Neural crest cell (in vitro differentiated cells): ENCODE measurements at regions not wholly inside any gene's neighbourhood (a gene's known extent, or its start where the extent isn't known, plus 50 kb on each side); places are given as distances from the start of the nearest gene placed in this dataset.

Source experiments
- DNase-seq: peaks from one replicate; pipeline ENCODE4 v3.0.0; 2021; ENCODE audit warnings: low read depth, mixed read lengths, low spot score
- H3K27ac Mint-ChIP-seq: one replicate; pipeline ENCODE4 v1.8.0; 2021; ENCODE audit warnings: mild to moderate bottlenecking, mixed read lengths; ENCODE audit not compliant: unreplicated experiment
- H3K27me3 Mint-ChIP-seq: 2 replicates; pipeline ENCODE4 v1.8.0; 2021; ENCODE audit warnings: low read depth, mild to moderate bottlenecking, mixed read lengths
- H3K36me3 Mint-ChIP-seq: 2 replicates; pipeline ENCODE4 v1.8.0; 2021; ENCODE audit warnings: low read depth, mild to moderate bottlenecking, mixed read lengths
- H3K4me1 Mint-ChIP-seq: 2 replicates; pipeline ENCODE4 v1.8.0; 2021; ENCODE audit warnings: mixed read lengths
- H3K4me3 Mint-ChIP-seq: one replicate; pipeline ENCODE4 v1.8.0; 2021; ENCODE audit warnings: mild to moderate bottlenecking, mixed read lengths
- H3K9me3 Mint-ChIP-seq: 2 replicates; pipeline ENCODE4 v1.8.0; 2021; ENCODE audit warnings: mixed read lengths
- TF ChIP-seq, protein P1 (sequence below): fragments of 200-600 bp; sonication (generic); conservative IDR thresholded peaks from 2 replicates; pipeline ENCODE4 v1.5.0; 2021; ENCODE audit warnings: antibody characterized with exemption, mild to moderate bottlenecking

DNA sequence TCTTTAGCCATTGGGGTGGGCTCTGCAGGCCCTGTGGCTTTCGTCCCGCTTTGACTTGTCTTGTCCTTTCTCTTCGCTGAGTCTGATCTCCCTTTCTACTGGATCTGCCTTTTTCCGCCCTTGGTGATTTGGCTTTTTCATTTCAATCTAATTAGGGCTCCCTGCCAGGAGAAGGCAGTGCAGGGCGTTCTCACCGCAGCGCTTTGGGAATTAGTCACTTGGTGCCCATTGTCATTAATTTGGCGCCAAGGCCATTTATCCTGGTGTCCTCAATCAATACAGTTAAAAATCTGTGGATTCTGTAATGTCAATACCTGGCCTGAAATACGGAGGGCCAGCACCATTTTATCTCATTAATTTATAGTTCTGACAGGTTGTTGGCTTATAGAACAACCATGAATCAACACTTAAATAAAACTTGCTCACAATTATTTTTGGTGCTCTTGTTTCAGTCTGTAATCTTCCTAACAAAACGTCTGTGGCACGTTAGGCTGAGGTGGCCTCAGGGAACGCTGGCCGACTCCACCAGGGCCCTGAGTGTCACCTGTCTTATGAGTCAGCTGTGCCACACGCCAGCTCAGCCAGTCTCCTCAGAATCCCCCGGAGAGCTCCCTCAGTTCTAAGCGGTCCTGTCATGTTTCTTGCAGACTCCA is 115.7 kb downstream of the BEGAIN start:
- no peak for DNase-seq
- H3K27ac Mint-ChIP-seq = peak overlapping the region; percentile 65
- H3K36me3 Mint-ChIP-seq = no peaks in the 10 kb centered on the region
- H3K4me3 Mint-ChIP-seq = no peak overlapping the region
- no peaks in the 10 kb centered on the region for H3K4me1 Mint-ChIP-seq
- no peaks in the 10 kb centered on the region for H3K9me3 Mint-ChIP-seq
- H3K27me3 Mint-ChIP-seq = no peaks in the 10 kb centered on the region
- TF ChIP-seq, protein P1, sequence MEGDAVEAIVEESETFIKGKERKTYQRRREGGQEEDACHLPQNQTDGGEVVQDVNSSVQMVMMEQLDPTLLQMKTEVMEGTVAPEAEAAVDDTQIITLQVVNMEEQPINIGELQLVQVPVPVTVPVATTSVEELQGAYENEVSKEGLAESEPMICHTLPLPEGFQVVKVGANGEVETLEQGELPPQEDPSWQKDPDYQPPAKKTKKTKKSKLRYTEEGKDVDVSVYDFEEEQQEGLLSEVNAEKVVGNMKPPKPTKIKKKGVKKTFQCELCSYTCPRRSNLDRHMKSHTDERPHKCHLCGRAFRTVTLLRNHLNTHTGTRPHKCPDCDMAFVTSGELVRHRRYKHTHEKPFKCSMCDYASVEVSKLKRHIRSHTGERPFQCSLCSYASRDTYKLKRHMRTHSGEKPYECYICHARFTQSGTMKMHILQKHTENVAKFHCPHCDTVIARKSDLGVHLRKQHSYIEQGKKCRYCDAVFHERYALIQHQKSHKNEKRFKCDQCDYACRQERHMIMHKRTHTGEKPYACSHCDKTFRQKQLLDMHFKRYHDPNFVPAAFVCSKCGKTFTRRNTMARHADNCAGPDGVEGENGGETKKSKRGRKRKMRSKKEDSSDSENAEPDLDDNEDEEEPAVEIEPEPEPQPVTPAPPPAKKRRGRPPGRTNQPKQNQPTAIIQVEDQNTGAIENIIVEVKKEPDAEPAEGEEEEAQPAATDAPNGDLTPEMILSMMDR = no peak

DNA sequence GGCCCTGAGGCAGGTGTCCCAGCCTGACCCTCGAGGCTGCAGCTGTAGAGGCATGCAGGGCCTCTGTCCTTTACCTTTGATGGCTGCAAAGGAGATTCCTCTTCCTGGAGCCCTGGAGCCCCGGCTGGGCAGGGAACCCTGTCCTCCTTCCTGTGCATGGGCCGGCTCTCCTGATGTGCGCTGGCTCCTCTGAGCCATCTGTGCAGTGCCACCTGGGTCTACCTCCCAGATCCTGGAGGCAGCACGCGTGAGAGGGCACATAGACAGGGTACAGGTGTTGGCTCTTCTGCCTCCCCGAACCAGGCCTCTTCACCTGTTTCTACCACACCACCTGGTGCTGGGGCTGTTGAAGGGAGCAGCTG is 115.1 kb downstream of the BEGAIN start:
- H3K9me3 Mint-ChIP-seq = no peaks in the 10 kb centered on the region
- no peak for DNase-seq
- H3K4me1 Mint-ChIP-seq = no peaks in the 10 kb centered on the region
- no peak overlapping the region for H3K4me3 Mint-ChIP-seq
- TF ChIP-seq, protein P1 = no peak
- H3K36me3 Mint-ChIP-seq = no peaks in the 10 kb centered on the region
- H3K27ac Mint-ChIP-seq = no peak overlapping the region
- H3K27me3 Mint-ChIP-seq = no peaks in the 10 kb centered on the region

- no peaks in the 10 kb centered on the region for H3K4me1 Mint-ChIP-seq
- H3K9me3 Mint-ChIP-seq = no peaks in the 10 kb centered on the region
- DNase-seq = no peak
- TF ChIP-seq, protein P1 = no peak
- no peaks in the 10 kb centered on the region for H3K36me3 Mint-ChIP-seq
- no peak overlapping the region for H3K4me3 Mint-ChIP-seq
- H3K27me3 Mint-ChIP-seq = no peaks in the 10 kb centered on the region
- no peak overlapping the region for H3K27ac Mint-ChIP-seq
These were observed 114.7 kb downstream of the BEGAIN start for GRCh38 chr14:100472491-100472890.

- DNase-seq = no peak
- H3K9me3 Mint-ChIP-seq = no peaks in the 10 kb centered on the region
- H3K27me3 Mint-ChIP-seq = no peaks in the 10 kb centered on the region
- no peaks in the 10 kb centered on the region for H3K36me3 Mint-ChIP-seq
- H3K27ac Mint-ChIP-seq = no peak overlapping the region
- H3K4me1 Mint-ChIP-seq = no peaks in the 10 kb centered on the region
- TF ChIP-seq, protein P1 = no peak
- H3K4me3 Mint-ChIP-seq = no peak overlapping the region
These were observed 114.0 kb downstream of the BEGAIN start for GRCh38 chr14:100473249-100473648.

- no peak for DNase-seq
- H3K4me3 Mint-ChIP-seq = no peak overlapping the region
- no peaks in the 10 kb centered on the region for H3K27me3 Mint-ChIP-seq
- no peak overlapping the region for H3K27ac Mint-ChIP-seq
- H3K36me3 Mint-ChIP-seq = no peaks in the 10 kb centered on the region
- TF ChIP-seq, protein P1 = no peak
- H3K4me1 Mint-ChIP-seq = no peaks in the 10 kb centered on the region
- H3K9me3 Mint-ChIP-seq = no peaks in the 10 kb centered on the region
These were observed 113.0 kb downstream of the BEGAIN start for GRCh38 chr14:100474196-100474595.

- H3K36me3 Mint-ChIP-seq = no peaks in the 10 kb centered on the region
- H3K27me3 Mint-ChIP-seq = no peaks in the 10 kb centered on the region
- DNase-seq = no peak
- no peaks in the 10 kb centered on the region for H3K9me3 Mint-ChIP-seq
- H3K27ac Mint-ChIP-seq = no peak overlapping the region
- no peaks in the 10 kb centered on the region for H3K4me1 Mint-ChIP-seq
- TF ChIP-seq, protein P1 = no peak
- no peak overlapping the region for H3K4me3 Mint-ChIP-seq
These were observed 111.9 kb downstream of the BEGAIN start for GRCh38 chr14:100475268-100475667.
